HG02884 (cell line): ENCODE measurements at regions not wholly inside any gene's neighbourhood (a gene's known extent, or its start where the extent isn't known, plus 50 kb on each side); places are given as distances from the start of the nearest gene placed in this dataset.
A peak's percentile ranks its signal among the peaks of the same experiment; 100 is the strongest.

ENCODE experiments used
- ATAC-seq: cut with Tn5 transposase; IDR thresholded peaks from one replicate; pipeline ENCODE4 v1.9.1; 2021; ENCODE audit warnings: mild to moderate bottlenecking, moderate library complexity; ENCODE audit not compliant: unreplicated experiment

DNA sequence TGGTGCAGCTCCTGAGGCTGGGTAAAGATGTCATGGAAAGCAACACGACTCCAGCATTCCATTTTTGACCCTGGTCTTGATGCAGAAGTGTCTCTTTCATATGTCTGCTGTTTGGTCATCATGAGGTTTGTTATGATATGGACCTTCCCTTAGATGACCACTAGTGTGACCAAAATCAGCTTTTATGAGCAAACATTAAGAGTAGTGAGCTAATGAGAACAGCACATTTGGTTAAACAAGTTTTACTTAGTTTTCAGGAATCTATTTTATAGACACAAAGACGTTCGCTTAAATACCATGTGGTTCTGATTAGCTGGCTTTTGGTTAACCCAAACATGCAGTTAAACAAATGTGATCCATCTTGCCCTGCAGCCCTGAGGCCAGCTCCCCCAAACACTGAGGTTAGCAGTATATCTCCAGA, 56.7 kb upstream of the ACTBL2 start:
- no peak for ATAC-seq

DNA sequence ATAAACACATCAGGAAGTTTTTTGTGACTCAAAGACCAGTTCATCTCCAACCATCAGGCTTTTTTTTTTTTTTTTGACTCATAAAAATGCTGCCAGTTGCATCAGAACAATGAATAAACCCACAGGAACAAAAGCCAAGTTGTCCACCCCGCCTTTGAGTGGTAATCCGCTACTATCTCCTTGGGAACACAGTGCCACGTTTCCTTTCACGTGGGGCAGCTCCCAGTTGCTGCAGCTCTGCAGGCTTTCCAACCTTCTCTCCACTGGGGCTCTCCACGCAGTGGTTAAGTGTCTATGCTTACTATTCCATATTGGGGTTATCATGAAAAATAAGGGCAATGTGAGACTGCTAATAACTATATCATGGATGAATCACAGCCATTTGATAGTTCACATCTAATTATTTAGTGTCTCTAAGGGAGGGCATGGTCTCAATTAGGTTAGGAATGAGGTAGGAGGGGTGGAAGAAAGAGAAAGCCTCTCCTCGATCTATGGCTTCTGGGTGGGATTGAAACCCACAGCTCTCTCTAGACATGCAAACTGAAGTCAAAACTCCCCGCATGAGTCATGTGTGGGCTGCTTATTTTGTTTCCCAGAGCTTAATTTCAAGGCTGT, 55.8 kb upstream of the ACTBL2 start:
- peak; percentile 47 for ATAC-seq

DNA sequence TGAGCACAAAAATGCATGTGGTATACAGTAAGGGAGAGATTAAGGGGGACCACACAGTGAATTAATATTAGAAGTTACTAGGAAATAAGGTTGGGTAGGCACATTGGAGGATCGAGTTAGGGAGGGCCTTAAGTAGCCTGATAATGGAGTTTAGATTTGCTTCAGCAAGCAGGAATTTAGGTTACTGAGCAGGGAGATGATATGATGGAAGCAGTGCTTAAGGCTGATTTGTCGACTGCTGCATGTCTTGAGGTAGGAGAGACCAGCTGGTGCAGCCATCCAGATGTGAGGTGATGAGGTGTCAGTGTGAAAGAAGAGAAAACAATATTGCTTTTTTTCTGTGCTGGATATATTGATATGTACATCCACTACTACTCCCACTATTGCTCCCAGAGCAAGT, 55.2 kb upstream of the ACTBL2 start:
- no peak for ATAC-seq

DNA sequence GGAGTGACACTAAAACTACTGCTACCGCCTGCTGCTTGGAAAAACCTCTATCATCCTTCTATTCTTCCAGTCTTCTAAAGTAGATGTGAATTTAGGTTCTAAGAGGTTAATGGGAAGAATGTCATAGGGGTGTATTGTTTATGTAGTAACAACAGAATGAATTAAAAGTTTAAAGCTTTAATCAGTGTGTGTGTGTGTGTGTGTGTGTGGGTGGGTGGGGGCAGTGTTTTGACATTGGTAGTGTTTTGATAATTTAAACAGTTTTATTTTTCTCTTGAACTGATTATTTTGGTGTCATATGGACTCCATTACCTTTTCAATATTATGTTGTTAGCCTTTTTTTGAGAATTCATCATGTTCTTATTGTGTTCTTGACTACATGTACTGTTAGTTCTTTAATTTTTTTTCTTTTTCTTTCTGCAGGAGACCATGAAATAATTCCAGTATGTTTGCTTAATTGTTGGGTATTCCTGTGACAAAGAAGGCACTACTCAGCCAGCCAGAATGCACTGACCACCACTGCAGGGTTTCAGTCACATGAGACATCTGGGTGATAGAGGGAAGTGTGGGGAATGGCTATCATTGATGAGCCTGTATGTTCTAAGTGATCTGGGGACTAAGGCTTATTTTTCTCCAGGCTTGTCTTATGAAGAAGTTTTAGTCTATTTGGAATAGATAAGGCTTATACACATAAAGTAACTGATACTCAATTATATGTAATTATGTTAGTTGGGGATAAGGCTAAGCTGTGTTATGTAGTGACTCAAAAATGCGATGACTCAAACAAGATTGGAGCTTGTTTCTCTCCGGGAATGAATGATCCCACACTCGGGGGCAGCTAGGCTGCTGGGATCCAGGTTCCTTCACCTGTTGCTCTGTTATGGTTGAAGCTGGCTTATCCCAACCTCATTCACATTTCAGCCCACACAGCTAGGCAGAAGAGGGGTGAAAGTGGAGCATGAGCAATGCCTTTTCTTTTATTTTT, 50.2 kb upstream of the ACTBL2 start:
- ATAC-seq = no peak
